GM18517 (cell line): ENCODE measurements at regions not wholly inside any gene's neighbourhood (a gene's known extent, or its start where the extent isn't known, plus 50 kb on each side); places are given as distances from the start of the nearest gene placed in this dataset.
A peak's percentile ranks its signal among the peaks of the same experiment; 100 is the strongest.

Source experiments
- ATAC-seq: cut with Tn5 transposase; IDR thresholded peaks from one replicate; pipeline ENCODE4 v1.9.1; 2021; ENCODE audit warnings: mild to moderate bottlenecking, moderate library complexity; ENCODE audit not compliant: unreplicated experiment

- ATAC-seq = no peak
Observed at GRCh38 chr1:193569983-193570269, 383.5 kb upstream of the B3GALT2 start.

- no peak for ATAC-seq
Observed at GRCh38 chr1:193569096-193569982, 382.9 kb upstream of the B3GALT2 start.

DNA sequence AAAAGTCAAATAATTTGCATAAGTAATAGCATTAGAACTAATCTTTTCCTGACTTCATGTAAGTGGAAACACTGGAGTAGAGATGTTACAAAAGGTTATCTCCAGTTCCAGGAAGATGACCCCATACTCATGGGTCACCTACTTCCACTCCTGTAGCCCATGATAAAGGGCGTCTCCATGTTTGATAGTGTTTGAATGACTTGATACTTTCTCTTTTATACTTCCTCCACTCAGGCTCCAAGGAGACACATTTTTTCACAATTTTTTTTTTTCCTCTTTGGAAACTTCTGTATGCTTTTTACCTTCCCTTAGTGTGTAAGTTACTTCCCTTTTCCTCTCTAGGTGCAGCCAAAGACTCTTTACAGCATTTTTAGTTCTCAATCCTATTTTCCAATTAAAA, 382.1 kb upstream of the B3GALT2 start:
- no peak for ATAC-seq

DNA sequence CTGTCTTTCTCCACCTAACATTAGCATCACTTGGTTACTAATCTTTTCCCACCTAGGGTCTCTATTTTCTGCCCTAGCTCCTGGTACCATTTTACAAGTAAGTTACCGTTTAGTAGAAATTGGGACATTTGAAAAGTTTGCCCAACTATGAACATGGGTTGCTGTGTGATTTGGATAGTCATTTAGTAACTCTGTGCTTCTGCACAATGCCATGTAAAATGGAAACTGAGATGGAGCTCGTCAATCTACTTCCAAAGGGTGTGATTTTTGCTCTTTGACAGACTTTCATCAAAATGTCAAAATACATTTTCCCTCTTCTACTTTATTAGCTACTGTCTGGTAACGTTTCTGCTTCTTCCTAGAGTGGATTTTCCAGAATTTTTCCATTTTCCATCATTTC, 381.5 kb upstream of the B3GALT2 start:
- no peak for ATAC-seq

DNA sequence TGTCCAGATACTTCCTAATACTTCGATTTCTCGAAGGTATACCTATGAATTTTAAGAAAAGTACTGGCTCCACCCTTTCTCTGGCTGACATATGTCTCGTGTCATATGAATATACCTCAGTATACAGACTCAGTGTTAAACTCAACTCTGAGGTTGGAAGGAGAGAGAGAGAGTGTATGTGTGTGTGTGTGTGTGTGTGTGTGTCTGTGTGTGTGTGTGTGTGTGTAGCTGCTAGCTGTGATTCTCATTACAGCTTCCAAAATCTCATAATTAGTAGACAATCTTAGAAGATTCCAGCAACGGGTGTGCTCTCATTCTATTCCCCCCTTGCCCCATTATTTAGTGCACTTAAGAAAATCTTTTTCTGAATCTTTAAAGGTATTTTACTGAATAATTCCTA, 380.3 kb upstream of the B3GALT2 start:
- no peak for ATAC-seq

- ATAC-seq = no peak
Observed at GRCh38 chr1:193565971-193566577, 379.7 kb upstream of the B3GALT2 start.

- ATAC-seq = no peak
Observed at GRCh38 chr1:193562121-193562520, 375.7 kb upstream of the B3GALT2 start.

- no peak for ATAC-seq
Observed at GRCh38 chr1:193558491-193559028, 372.1 kb upstream of the B3GALT2 start.

GRCh38 chr1:193555662-193556441, 369.4 kb upstream of the B3GALT2 start:
- ATAC-seq = no peak

DNA sequence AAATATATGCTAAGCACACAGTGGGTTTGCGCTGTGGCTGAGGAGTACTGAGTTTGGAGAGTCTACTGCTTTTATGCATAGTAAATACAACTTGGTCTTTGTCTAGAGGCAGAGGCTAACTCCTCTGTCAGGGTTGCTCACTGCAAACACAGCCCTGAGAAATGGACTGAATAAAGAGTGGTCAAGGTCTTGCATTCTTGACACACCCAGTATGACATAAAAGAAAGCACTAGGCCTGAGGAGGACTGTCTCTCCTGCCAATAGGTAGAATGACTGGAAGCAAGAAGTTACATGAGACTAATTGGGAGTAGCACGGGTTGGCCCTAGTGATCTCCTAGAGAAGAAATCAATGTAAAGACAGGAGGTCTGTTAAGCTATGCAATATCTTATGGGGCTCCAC, 367.2 kb upstream of the B3GALT2 start:
- ATAC-seq = no peak

GRCh38 chr1:193552274-193552673, 365.9 kb upstream of the B3GALT2 start:
- no peak for ATAC-seq

DNA sequence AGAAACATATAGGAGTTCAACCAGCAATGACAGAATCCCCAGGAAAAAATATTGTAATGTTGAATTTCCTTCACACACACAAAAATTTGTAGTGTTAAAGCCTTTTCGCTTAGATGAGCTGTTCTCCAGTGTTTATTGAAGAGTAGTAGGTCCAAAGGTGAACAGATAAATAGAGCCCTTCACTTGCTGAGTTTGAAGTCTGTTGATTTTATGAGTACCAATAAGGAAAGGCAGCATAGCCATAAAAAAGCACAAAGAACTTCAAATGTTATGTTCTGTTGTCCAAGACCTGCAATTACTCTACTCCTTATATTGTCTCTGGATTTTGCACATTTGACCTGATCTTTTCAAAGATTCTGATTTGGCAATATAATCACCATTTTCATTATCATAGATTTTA, 362.7 kb upstream of the B3GALT2 start:
- no peak for ATAC-seq

- no peak for ATAC-seq
Observed at GRCh38 chr1:193545171-193545570, 358.8 kb upstream of the B3GALT2 start.

- no peak for ATAC-seq
Observed at GRCh38 chr1:193543259-193543658, 356.8 kb upstream of the B3GALT2 start.

DNA sequence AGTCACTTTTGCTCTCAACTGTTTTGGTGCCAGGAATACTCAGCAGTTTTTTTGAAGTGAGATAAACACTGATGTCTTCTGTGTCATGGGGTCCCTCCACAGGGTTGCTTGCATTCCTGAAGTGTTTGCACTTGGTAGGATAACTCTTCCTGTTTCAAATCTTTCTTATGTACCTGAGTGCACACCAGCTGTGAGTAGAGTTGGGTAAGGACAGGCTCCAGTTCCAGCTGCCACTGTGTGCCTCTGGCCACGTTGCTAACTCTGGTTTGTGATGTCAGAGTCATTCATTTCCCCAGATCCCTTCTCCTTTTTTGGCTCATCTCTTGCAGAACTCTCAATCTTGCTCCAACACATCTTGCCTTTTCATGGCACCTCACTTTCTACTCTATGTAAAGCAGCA, 356.3 kb upstream of the B3GALT2 start:
- no peak for ATAC-seq

GRCh38 chr1:193540511-193540910, 354.1 kb upstream of the B3GALT2 start:
- ATAC-seq = no peak

- ATAC-seq = peak; percentile 58
Observed at GRCh38 chr1:193539731-193540459, 353.5 kb upstream of the B3GALT2 start.

DNA sequence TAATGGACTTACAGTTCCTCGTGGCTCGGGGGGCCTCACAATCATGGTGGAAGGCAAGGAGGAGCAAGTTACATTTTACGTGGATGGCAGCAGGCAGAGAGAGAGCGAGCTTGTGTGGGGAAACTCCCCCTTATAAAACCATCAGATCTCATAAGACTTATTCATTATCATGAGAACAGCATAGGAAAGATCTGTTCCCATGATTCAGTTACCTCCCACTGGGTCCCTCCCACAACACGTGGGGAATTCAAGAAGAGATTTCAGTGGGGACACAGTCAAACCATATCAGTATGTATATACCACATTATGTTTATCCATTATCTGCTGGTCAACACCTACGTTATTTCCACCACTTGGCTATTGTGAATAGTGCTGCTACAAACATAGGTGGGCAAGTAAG, 352.3 kb upstream of the B3GALT2 start:
- no peak for ATAC-seq

DNA sequence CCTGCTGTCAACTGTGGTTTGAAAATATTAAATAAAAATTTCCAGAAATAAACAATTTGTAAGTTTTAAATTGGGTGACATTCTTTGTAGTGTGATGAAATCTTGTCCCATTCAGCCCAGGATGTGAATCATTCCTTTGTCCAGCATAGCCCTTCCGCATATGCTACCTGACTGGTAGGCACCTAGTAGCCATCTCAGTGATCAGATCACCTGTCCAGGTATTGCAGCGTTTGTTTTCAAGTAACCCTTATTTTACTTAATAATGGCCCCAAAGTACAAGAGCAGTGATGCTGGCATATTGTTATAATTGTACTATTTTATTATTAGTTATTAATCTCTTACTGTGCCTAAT, 351.6 kb upstream of the B3GALT2 start:
- peak; percentile 10 for ATAC-seq

DNA sequence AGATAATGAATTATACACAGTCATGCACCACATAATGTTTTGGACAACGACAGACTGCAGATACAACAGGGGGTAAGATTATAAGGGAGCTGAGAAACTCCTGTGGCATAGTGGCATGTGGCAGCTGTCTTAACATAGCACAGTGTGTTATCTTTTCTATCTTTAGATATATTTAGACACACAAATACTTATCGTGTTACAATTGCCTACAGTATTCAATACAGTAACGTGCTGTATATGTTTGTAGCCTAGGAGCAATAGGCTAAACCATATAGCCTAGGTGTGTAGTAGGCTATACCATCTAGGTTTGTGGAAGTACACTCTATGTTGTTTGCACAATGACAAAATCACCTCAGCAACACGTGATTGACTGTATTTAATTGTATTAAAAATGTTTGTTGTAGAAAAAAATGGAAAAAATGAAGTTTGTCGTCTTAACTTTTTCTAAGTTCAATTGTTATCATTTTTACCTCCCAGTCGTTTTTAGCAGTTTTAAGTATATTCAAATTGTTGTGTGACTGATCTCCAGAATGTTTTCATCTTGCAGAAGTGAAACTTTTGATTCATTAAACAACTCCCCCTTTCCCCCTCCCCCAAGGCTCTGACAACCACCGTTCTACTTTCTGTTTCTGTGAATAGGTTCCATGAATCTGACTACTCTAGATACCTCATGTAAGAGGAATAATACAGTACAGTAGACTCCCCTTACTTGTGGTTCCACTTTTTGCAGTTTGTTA, 351.0 kb upstream of the B3GALT2 start:
- peak; percentile 83 for ATAC-seq
